ENCODE measurements at regions not wholly inside any gene's neighbourhood (a gene's known extent, or its start where the extent isn't known, plus 50 kb on each side); places are given as distances from the start of the nearest gene placed in this dataset.

DNA sequence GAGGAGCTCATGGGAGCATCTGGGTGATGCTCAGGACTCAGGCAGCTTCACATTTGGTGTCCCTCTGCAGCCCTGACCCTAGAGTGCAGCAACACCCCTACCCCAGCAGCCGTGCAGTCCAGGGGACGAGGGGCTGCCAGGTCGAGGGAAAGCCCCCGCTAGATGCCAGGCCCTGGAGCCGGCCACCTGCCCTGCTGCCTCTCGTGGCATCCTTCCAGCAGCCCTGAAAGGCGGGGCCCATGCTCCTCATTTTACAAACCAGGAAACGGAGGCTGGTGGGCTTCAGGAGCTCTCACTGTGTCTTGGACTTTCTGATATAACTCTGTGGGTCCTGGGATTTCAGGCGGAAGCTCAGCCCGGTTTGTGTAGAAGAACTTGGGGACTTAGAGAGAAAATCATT, 120.5 kb upstream of the WNT4 start:
- Histone ChIP-seq H3K79me2 (ENCODE audit: insufficient read depth, low read length) (no peaks in the 10 kb centered on the region), H4K20me1 (ENCODE audit: insufficient read depth, low read length) (no peaks in the 10 kb centered on the region), H3K4me1 (ENCODE audit: insufficient read depth, low read length, severe bottlenecking) (no peaks in the 10 kb centered on the region), H3K9ac (ENCODE audit: low read length) (no peak overlapping the region), H3K27ac (ENCODE audit: low read depth, low read length, poor library complexity, severe bottlenecking) (no peak overlapping the region), H3K36me3 (ENCODE audit: insufficient read depth, low read length) (no peaks in the 10 kb centered on the region), H3F3A (ENCODE audit: insufficient read depth, low read length) (no peaks in the 10 kb centered on the region), H3K9me2 (ENCODE audit: low read depth, low read length) (no peaks in the 10 kb centered on the region), H3K27me3 (ENCODE audit: insufficient read depth, low read length) (no peaks in the 10 kb centered on the region; the same call in none of the 2 replicates), H3K4me3 (ENCODE audit: low read depth, low read length, poor library complexity, severe bottlenecking) (no peak overlapping the region), H3K9me3 (ENCODE audit: low read length) (no peaks in the 10 kb centered on the region), H3K4me2 (ENCODE audit: low read length) (no peak overlapping the region), H2AFZ (ENCODE audit: low read length) (no peak overlapping the region)
- no peak for TF ChIP-seq CTCF (IDR thresholded peaks at IDR 0.05; ENCODE audit: low read length)
- no peak for TF ChIP-seq EZH2 (IDR thresholded peaks at IDR 0.05; ENCODE audit: borderline replicate concordance, low read length)

DNA sequence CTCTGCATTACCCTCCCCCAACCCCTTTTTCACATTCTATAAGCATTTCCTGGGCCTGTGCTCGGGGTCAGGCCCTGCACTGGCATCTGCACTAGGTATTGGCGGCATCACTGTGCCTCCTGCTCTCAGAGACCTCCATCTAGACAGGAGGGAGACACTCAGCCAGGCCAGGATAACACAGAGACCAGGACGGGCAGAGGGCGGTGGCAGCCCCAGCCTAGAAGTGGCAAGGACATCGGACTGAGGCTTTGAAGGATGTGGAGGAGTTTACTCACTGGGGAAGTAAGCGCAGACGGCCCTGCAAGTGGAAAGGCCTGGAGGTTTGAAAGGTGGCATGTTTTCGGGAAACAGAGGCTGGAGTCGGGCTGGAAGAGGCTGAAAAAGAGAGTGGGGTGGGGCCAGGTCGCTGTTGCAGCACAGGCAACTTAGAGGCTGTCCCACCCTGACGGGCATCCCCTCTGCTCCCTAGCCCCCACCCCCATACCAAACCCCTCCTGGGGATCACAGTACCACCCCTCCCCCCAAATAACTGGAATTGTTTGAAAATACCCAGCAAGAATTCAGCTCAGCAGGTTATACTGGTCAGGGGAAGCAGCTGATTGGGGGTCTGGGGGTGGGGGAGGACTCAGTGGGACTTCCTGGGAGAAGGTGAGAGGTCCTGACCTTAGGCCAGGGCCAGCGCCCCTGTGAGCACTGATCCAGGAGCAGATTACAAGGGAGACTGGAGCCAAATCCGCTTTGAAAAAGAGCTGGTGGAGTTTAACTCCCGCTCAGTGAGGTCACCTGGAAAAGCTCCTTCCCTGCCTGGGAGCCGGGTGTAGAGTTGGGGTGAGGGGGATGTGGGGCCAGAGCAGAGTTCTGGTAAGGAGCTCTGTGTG, 121.8 kb upstream of the WNT4 start:
- Histone ChIP-seq H3K9me3 (ENCODE audit: low read length) (no peaks in the 10 kb centered on the region), H3K36me3 (ENCODE audit: insufficient read depth, low read length) (no peaks in the 10 kb centered on the region), H3K4me3 (ENCODE audit: low read depth, low read length, poor library complexity, severe bottlenecking) (no peak overlapping the region), H3K9ac (ENCODE audit: low read length) (no peak overlapping the region), H3K9me2 (ENCODE audit: low read depth, low read length) (no peaks in the 10 kb centered on the region), H3K27me3 (ENCODE audit: insufficient read depth, low read length) (no peaks in the 10 kb centered on the region; the same call in 1 of the 2 replicates), H3K79me2 (ENCODE audit: insufficient read depth, low read length) (no peaks in the 10 kb centered on the region), H3K4me1 (ENCODE audit: insufficient read depth, low read length, severe bottlenecking) (no peaks in the 10 kb centered on the region), H4K20me1 (ENCODE audit: insufficient read depth, low read length) (no peaks in the 10 kb centered on the region), H3K4me2 (ENCODE audit: low read length) (no peak overlapping the region), H3F3A (ENCODE audit: insufficient read depth, low read length) (no peaks in the 10 kb centered on the region), H3K27ac (ENCODE audit: low read depth, low read length, poor library complexity, severe bottlenecking) (no peak overlapping the region), H2AFZ (ENCODE audit: low read length) (no peak overlapping the region)
- TF ChIP-seq CTCF (IDR thresholded peaks at IDR 0.05; ENCODE audit: low read length) = no peak
- no peak for TF ChIP-seq EZH2 (IDR thresholded peaks at IDR 0.05; ENCODE audit: borderline replicate concordance, low read length)

DNA sequence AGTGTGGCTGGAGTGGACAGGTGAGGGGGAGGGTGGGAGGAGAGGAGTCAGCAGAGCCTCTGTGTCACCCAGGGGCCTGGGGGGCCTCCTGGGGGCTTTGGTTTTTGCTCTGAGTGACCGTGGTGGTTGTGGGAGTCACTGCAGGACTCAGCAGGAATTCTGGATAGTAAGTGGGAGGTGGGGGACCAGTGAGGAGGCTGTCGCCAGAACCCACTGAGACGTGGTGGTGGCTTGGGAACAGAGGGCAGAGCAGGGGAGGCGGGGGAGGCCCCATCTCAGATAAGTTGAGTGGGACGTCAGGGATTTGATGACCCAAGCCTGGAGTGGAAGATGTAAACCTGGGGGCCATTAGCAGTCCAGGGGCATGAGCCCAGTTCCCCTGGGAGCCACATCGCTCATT, 123.2 kb upstream of the WNT4 start:
- Histone ChIP-seq H4K20me1 (ENCODE audit: insufficient read depth, low read length) (no peaks in the 10 kb centered on the region), H3K4me2 (ENCODE audit: low read length) (no peak overlapping the region), H2AFZ (ENCODE audit: low read length) (no peak overlapping the region), H3K9me2 (ENCODE audit: low read depth, low read length) (no peaks in the 10 kb centered on the region), H3K4me1 (ENCODE audit: insufficient read depth, low read length, severe bottlenecking) (no peaks in the 10 kb centered on the region), H3K79me2 (ENCODE audit: insufficient read depth, low read length) (no peaks in the 10 kb centered on the region), H3K9me3 (ENCODE audit: low read length) (no peaks in the 10 kb centered on the region), H3K4me3 (ENCODE audit: low read depth, low read length, poor library complexity, severe bottlenecking) (no peak overlapping the region), H3K9ac (ENCODE audit: low read length) (no peak overlapping the region), H3K27me3 (ENCODE audit: insufficient read depth, low read length) (no peaks in the 10 kb centered on the region), H3F3A (ENCODE audit: insufficient read depth, low read length) (no peaks in the 10 kb centered on the region), H3K27ac (ENCODE audit: low read depth, low read length, poor library complexity, severe bottlenecking) (no peak overlapping the region), H3K36me3 (ENCODE audit: insufficient read depth, low read length) (no peaks in the 10 kb centered on the region)
- TF ChIP-seq EZH2 (IDR thresholded peaks at IDR 0.05; ENCODE audit: borderline replicate concordance, low read length) = no peak
- TF ChIP-seq CTCF (IDR thresholded peaks at IDR 0.05; ENCODE audit: low read length) = no peak

Measured in OCI-LY1 (cell line).